NCI-H510A treated with DMSO at 0.1 percent for 48 hours (cell line): ENCODE measurements at regions not wholly inside any gene's neighbourhood (a gene's known extent, or its start where the extent isn't known, plus 50 kb on each side); places are given as distances from the start of the nearest gene placed in this dataset.
"Not testable (repeated sequence)": the region's sequence is repeated elsewhere in the genome, so short reads cannot be mapped to it uniquely, and the experiment has no call there.

ENCODE experiments used
- DNase-seq: peaks from one replicate; lab custom pipeline; 2025; lab: John Stamatoyannopoulos, UW

DNA sequence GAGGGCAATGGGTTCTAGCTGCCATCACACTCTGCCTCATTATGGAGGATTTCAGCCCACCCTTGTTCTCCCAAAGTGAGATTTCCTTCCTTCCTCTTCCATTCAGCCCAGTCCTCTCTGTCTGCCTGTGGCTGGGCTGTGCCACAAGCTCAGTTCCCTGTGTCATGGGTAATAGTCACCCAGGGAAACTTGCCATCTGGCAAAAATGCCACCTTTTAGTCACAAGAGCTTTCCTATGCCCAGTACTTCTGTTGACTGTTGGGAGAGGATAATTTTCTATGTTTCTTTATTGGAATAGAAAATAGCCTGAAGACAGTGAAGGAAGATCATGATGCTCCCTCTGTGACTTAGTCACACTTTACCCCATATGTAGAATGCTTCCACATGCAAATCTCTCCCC lies 71.4 kb downstream of the TLR4 start:
- DNase-seq: no peak

DNA sequence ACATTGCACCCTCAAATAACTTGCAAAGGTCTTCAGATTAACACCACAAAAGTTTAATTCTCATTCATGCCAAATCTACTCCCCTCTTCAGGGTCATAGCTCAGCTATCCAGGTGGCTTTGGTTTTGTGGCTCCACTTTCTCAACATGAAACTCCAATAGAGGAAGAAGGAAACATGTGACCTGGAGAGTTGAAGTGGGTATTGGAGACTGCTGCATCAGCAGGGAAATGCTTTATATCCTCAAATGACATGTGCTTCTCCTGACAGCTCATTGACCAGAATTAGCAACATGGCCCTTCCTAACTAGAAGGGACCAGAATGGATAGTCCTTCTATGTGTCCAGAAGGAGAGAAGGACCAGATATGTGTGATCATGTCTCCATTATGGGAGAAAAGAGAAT lies 73.6 kb downstream of the TLR4 start:
- peak; percentile 24 for DNase-seq

DNA sequence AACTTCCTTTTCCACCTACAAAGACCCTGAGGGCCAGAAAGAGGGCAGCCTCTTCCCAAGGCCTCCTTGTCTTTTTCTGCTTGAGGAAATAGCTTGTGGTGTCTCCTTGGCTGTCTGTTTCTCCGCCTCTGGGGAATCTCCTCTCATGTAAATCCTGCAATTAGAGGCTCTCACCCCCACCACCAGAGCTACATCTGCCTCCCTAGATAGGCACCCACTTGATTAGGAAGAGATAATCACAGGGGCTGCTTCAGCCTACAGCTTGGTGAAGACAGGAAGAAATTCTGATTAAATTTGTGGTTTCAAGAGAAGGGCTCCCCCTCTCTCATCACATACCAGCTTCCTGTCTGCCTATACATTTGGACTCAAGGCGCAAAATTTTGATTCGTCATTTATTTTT lies 75.6 kb downstream of the TLR4 start:
- no peak for DNase-seq

DNA sequence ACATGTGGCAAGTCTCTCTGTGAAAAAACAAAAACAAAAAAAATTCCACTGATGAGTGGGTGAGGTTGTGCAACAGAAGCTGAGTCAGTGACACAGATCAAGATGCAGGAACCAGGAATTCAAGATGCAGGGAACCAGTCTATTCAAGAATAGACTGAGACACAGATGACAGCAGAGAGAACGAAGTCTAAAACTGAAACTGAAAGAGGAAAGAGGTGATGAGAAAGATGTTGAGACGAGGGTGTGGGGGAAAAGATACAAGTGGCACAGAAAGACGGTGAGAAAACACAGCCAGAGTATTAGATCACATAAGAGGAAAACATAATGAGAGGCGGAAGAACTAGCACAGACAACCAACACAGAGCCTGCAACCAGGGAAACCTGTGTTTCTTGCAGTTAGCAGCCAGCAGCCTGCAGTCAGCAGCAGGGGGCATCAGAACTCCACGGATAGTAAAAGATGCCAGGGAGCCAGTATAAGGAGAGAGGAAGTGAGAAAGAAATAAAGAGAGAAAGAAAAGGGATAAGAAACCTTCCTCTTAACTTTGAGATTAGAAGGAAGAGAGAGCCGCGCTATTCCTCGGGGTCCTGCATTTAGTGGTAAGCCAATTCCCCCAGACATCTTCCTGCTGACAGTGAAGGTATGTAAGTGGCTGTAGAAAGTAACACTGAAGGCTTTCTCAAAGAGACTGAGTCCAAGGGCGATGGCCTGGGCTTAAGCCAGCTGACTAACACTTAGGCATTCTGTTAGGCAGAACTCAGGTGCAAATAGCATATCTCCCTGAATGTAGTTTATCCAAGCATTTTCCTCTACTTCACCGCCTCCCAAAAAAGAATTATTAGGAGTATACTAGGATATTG lies 79.0 kb downstream of the TLR4 start:
- peak; percentile 77 for DNase-seq

DNA sequence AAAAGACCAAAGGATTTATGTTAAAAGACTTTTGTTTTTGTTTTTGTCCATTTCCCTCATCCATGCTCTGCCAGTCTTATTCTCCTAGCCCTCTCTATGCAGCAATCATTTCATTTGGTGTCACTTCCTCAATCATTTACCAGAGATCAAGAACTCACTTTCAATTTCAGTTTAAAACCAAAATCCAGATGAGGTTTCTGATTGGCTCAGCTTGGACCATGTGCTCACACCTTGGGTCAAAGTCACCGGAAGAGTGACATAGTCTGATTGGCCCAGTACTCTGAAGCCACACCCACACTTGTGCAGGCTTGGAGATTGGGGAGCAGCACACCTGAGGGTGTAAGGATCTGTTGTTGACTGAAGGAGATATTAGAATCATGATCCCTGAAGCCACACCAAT lies 79.6 kb downstream of the TLR4 start:
- DNase-seq: no peak

DNA sequence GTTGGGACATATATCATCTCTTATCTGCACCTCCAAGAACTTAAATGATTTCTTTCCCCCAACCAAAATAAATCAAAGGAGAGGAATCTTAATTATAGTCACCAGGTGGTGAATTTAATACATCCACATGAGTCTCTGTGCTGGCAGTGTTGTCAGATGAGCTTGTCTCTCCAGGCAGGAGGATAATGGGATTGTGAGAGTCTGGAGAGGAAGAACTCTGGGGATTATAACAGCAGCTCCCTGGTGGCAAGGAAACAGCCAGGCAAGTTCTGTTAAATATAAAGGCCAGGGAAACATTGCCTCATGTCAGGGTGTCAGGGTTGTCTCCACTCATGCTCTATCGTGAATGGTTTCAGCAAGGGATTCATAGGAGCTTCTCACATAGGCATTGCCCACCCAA lies 80.8 kb downstream of the TLR4 start:
- DNase-seq: no peak

DNA sequence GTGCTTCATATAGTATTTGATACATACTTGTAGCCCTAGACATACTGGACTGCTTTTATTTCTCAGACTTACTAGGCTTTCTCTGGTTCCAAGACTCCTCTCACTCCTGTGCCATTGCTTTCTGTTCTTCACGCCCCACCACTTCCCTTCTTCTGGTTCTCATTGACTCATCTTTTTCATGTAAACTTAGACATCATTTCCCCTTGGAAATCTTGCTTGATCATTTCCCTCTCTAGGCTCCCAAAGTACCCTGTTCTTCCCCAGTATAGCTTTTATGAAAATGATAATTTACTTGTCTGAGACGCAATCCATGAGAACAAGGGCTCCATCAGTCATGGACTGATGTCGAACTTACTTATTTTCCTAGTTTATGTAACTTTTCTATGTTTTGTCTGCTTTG lies 83.5 kb downstream of the TLR4 start:
- DNase-seq: no peak

DNA sequence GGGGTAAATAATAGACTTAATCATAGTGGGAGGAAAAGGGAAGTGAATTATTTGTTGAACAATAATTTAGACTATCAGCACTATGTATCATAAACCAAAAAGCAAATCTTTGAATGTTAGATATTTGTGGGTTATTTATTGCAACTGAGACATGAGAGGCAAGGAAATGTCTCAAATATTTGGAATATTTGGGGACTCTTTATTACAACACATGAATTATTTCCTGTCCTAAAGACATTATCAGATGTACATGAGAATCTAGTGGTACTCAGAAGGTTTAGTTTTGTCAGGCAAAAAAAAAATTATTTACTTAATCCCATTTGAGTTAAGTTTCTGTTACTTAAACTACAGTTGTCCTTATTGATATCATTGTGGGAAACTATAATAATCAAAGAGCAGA lies 91.1 kb downstream of the TLR4 start:
- DNase-seq: no peak

DNA sequence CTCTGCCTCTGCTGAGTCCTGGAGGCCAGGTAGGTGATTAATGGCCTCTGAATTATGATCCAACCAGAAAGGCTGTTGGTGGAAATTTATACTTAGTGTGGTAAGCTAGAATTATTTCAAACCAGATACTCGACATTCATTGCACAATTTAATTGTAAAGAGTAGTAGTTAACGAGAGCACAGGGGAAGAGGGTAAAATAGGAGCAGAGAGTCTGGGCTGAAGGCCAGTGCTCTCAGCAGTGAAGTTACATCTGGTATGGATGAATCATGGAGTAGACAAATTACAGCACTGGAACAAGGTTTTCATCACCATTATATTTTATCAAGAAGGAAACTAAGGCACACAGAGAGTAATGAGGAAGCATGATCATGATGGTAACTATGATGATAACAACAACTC lies 92.5 kb downstream of the TLR4 start:
- DNase-seq: no peak

DNA sequence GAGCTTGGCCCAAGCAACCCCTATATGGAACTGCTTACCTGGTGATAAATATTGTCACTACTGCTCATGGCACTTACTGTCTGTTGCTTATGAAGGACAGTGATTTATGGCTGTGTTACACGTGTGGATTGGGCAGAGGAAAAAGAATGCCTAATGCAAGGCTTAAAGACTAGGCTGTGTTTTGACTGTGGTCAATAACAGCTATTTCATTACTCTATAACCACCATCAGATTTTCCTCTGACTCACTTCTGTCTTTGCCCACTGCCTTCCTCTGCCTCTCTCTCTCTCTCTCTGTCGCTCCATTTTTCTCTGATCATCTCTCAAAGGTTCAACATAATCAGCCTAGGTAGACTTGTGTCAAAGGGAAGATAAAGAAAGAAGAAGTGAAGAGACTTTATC lies 96.2 kb downstream of the TLR4 start:
- DNase-seq: no peak

DNA sequence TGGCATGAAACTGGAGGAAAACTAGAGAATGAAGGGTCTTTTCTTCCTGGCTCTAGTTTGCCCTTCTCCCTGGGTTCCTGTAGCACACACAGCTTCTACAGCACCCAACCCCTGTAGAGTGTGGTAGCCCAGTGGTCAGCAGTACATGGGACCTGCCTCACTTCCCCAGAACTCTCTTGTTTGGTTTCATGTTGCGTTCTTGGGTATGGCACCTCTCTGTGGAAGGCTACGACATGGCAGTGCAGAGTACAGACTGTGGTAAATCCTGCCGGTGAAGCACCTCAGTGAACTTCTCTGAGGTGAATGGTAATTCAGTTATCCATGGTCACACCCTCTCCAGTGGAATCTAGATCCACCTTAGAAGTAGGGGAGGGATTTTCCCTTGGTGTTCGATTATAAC lies 105.5 kb downstream of the TLR4 start:
- no peak for DNase-seq

DNA sequence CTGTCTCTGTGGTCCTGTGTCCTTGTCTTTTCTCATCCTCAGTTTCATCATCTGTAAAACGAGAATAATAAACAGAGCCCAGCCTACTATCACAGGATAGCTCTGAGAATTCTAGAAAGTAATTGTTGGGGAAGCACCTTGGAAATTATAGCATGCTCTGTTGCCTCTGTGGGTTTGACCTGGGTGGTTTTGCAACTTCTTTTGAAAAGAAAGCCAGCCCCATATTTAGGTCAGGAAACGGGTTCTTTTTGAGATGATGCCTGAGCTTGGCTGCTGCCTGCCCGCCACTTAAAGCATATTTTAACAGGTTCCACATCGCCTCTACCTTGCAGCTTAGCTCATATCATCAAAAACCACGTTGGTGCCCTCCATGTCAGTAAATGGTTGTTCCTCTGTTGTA lies 111.1 kb downstream of the TLR4 start:
- no peak for DNase-seq

DNA sequence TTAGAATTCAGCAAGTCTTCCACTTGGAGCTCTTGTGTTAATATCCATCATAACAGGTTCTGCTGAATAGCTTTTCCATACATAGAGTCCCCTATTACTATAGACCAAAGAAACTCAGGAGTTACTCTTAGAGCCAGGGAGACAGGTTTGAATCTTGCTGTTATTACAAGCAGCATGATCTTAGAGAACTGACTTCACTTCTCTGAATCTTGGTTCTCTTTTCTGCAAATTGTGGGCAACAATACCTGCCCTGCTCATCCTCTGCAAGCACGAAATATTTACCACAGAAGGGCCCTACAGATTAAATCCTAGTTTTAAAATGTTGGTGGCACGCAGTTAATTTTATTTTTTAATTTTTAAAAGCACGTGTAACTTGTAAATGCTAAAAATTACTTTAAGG lies 111.7 kb downstream of the TLR4 start:
- DNase-seq: no peak

DNA sequence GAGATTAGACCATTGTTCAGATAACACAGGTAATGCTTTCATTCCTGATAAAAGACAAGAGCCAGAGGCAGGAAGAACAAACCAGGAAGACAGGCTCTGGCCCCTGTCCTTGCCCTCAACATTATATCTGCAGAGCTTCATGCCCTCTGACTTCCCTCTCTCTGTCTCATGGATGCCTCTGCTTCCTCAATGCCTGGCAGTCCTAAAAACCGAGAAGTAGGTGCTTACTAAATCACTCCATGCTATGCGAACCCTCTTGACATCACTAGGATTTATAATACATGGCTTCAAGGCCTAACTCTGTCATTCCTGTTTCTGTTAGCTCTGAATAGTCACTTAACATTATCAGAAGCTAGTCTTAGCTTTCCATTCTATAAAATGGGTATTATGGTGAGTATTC lies 117.8 kb downstream of the TLR4 start:
- DNase-seq: no peak

DNA sequence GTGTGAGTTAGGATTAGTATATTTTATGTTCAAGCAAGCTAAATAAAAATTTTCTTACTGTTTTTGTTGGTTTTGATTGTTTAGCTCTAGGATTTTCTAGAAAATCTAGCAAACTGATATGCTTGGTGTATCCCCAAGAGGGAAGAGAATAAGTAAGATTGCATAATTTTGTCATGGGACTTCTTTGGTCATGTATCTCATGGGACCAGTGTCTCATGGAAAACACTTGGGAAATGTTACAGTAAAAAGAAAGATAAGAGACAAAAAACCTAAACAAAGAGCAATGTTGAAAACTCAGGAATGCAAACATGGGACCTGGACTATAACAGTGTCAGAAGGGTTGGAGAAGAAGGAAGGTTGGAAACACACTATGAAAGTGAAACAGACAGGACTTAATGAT lies 119.4 kb downstream of the TLR4 start:
- no peak for DNase-seq

DNA sequence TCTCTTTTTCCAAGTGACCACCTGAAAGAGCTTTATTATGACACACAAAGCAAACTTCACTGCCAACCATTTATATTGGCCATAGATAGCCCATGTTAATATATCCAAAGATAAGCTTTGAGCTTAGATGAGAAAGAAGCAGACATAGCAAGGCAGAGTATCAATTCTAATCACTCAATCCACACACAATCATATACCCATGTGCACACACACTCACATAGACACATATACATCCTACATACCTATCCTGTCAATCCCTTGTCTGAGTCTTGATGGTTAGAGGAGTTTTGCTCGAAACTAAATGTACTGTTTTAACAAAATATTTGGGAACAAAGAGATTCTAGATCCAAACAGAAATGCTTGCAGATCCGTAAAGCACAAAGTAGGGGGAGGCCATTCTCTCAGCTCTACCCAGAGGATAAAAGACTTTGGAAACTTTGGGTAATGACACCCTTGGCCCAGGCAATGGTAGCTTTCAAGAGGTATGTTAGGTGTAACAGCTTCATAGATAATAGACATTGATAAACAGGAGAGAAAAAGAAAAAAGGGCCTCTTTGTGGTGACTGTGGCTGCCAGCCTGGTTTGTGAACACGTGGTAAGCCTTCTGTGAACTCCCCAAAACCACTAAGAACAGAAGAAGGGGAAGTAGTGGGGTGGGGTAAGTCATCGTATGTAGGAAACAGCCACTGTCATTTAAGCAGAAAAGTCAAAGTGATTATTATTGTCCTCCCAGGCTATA lies 121.6 kb downstream of the TLR4 start:
- DNase-seq: no peak

DNA sequence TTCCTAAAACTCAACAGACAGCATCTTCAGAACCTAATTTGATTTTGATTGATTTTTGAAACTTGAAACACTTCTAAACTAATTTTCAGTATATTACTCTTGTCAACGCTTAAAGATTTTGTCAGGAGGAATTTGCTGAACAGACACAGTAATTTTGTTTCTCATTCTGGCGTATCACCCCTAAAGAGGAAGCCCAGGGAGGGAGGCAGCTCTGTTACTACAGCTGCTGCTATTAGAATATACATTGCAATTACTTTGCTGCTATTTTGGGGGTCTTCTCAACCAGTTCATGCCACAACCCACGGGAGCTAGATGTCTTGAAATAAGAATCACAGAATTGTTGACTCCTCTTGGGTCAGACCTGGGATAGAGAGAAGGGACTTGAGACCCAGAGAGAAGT lies 122.6 kb downstream of the TLR4 start:
- DNase-seq: no peak

DNA sequence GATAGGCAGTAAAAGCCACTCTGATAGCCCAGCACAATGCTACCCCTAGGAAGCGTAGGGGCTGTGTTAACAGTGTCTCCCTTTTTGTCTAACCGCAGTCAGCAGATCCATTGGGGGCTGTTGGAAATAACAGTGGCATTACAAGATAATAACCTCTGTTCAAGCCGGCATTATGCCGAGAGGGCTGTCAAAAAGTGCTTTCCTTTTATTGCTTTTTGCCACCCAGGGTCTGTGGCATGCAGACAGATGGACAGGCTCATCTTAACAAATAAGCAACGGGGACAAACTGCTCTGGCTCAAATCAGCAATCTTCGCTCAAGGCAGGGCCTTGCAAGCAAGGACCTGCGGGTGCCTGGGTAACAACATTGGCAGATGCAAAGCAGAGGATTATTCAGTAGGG lies 123.3 kb downstream of the TLR4 start:
- DNase-seq: no peak

DNA sequence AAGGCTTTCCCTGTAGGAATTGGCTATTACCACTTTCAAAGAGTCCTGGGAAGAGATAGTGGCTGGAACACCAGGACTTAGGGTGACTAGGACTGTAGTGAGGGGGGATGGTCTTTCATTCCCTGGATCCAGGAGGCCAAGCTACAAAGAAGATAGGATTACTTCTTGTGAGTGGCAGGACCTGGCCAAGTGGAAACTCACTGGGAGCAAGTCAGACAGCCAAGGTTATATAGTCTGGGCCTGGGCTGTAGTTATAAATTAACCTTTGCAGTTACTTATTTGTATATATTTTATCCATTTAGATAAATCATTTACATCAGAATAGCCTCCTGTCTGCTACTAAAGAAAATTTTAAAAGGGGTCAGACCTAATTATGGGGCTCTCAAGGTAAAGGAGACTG lies 124.3 kb downstream of the TLR4 start:
- DNase-seq: no peak

DNA sequence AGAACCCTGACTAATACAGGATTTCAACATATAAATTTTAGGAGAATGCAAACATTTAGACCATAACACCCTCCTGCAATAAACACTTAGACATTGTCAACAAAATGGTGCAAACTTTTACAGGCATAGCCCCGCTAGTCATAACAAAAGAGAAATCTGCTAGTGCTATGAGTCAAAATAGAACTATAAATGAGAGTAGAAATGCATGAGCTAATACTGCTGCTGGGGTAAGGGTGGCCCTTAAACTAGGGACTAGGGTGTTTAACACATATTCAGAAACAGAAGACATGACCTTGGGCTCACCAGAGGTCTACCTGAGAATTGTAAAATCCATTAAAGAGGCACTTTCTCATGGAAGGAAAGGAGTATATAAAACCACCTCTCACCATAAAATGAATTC lies 131.6 kb downstream of the TLR4 start:
- DNase-seq: no peak

DNA sequence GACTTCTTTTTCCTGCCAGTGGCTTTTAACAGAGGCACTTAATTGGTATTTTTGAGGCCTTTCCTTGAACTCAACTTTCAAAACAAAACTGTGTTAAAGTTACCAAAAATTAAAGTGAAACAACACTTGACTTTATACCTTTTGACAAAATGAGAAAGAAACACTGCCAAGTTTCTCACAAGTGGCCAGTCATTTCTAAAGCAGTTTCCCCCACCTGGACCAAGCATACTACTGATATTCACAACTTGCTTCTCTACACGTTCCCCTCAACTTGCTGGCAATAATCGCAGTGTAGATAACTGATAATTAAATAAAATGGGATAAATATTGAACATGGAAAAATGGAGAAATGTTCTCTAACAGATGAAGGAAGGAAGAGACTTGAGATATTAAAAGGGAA lies 135.7 kb downstream of the TLR4 start:
- DNase-seq: no peak

DNA sequence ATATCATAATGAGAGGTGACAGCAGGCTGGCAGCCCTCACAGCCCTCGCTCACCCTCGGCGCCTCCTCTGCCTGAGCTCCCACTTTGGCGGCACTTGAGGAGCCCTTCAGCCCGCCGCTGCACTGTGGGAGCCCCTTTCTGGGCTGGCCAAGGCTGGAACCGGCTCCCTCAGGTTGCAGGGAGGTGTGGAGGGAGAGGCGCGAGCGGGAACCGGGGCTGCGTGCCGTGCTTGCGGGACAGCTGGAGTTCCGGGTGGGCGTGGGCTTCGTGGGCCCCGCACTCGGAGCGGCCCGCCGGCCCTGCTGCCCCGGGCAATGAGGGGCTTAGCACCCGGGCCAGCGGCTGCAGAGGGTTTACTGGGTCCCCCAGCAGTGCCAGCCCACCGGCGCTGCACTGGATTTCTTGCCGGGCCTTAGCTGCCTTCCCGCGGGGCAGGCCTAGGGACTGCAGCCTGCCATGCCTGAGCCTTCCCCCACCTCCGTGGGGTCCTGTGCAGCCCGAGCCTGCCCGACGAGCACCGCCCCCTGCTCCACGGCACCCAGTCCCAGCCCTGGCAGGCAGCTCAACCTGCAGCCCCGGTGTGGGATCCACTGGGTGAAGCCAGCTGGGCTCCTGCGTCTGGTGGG lies 147.7 kb downstream of the TLR4 start:
- not testable (repeated sequence) for DNase-seq

DNA sequence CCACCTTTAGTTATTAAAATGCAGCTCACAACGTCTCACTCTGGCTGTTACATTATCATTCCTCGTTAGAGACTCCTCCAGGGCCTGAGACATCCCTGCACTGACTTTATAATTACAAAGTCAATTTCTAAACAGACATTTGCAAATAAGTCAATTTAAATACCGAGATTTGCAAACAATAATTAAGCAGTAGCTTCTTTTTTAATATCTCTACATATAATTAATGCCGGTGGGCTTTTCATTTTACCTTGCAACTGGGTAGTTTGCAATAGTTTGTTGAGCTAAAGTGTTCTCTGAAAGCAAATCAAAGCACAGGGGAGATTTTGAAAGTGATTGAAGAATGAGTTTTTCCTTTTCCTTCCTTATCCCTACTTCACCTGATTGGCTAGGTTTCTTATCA lies 154.4 kb downstream of the TLR4 start:
- no peak for DNase-seq
